ENCODE measurements at regions not wholly inside any gene's neighbourhood (a gene's known extent, or its start where the extent isn't known, plus 50 kb on each side); places are given as distances from the start of the nearest gene placed in this dataset.
A peak's percentile ranks its signal among the peaks of the same experiment; 100 is the strongest.

DNA sequence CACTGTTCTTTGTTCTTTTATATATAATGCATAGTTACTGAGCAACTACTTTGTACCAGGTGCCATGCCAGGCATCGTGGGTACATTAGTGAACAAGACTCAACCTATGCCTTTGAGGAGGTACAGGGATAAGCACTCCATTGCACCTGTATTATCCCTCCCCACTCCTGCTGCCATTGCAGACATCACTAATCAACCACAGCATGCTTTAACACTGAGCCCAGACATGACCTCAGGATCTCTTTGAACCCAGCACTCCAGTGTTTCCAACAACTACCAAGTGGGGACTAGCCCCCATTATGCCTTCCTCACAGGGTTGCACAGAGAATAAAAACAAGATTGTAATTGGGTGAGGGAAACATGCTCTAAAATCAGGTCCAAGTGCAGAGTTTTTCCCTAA lies 60.5 kb upstream of the COL13A1 start:
- DNase-seq, result no peak

DNA sequence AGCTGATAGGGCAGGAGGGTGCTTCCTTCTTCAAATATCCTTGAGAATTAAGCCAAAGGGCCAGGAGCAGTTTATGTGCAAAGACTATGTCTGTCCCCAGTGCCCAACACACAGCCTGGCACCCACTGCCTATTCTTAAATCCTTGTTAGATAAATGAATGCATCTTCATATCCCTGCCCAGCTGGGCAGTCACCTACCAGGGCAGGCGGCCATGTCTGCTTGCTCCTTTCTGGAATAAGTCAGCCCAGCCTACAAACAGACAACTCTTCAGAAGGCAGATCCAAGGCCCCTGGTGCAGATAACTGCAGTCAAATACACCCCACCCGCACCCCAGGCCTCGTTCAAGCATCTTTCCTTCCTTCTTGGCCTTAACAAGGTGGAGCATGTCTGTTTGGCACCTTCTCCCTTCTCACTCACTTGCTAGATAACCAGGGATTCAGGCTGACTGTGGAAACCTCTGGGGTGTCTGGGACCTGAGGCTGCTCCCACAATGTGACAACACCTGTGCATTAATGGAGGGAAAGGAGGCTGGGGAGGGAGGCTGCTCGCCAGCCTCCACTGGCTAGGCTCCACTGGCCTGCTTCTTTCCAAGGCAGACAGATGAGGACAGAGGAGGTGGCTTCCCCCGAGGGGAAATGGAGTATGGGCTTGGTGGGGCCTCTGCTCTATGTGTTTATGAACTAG lies 59.9 kb upstream of the COL13A1 start:
- no peak for DNase-seq

DNA sequence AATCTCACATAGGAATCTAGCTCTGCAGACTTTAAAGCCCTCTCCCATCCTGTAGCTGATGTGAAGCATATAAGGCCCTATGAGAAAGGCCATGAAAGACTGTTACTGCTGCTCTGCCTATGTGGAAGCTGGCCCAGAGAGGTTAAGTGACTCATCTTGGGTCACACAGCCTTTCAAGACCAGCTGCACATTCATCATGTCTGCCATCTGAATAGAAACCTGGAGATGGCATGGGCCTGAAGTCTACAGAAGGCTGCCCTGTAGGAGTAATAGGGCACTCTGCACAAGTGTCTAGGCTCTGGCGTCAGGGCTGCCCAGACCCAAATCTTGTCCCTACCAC lies 59.4 kb upstream of the COL13A1 start:
- no peak for DNase-seq

DNA sequence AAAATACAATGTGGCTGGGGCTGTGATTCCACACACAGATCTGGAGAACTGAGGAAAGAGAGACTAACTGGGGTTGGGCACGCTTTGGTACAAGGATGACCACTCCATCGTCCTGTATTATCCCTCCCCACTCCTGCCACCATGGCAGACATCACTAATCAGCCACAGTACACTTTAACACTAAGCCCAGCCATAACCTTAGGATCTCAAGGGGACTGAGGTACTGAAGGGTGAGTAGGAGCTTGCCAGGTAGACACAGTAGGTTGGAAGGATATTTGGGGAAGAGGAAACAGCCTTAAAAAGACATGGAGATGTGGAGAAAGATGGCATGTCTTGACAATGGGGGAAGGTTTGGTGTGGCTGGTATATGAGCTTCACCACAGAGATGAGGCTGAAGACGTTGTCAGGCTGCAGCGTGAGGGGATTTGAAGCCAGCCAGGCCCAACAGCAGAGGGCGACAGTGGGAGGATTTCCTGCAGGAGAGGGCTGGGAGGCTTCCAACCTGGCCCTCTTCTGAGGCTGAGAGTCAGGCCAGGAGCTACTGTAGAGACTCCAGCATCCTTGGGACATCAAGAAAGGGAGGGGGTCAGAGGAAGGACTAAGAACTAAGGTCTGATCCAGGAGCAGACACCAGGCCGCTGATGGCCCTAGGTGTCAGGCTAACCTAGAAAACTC lies 58.6 kb upstream of the COL13A1 start:
- peak; percentile 6 for DNase-seq

DNA sequence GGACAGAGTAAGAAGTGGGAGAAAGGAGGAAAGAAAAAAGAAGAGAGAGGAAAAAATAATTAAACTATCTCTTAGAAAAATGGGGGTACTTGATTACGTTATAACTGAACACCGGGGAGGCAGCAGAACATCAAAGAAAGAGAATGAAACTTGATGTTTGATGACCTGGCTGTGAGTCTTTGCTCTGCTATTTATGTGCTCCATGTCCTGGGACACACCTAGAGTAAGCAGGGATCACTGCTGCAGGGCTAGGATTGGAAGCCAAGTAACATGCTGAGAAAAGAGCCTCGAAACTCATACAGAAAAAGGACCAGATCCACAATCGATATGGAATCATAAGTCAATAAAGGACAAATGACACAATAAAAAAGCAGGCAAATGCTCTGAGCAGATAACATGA lies 56.7 kb upstream of the COL13A1 start:
- no peak for DNase-seq

DNA sequence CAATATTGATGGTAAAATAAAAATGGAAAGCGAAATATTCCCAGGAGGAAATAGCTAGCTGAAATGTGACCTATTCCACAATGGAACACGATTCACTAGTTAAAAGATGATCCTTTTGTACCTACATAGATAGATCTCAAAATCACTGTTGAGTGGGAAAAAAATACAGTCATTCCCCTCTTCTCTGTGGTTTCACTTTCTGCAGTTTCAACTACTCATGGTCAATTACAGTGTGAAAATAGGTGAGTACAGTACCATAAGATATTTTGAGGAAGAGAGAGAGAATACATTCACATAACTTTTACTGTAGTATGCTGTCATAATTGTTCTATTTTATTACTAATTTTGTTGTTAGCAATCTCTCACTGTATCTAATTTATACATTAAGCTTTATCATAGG lies 56.0 kb upstream of the COL13A1 start:
- no peak for DNase-seq

DNA sequence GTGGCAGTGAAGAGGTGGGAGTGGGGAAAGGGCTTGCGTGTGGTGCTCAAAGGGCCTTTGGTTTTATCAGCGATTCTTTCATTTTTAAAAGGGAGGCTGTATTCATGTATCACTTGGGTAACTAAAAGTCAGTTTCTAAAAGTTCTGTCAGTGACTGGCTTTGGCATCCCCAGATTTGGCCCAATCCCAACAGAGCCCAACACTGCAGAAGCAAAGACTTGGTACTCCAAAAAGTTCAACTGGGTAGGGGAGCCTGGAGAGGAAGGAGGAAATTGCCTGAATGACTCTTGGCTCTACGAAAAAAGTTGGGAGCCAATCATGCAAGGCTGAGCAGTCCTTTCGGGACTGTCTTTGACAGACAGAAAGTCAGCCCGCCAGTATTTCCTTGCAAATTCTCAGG lies 54.5 kb upstream of the COL13A1 start:
- DNase-seq, result no peak

DNA sequence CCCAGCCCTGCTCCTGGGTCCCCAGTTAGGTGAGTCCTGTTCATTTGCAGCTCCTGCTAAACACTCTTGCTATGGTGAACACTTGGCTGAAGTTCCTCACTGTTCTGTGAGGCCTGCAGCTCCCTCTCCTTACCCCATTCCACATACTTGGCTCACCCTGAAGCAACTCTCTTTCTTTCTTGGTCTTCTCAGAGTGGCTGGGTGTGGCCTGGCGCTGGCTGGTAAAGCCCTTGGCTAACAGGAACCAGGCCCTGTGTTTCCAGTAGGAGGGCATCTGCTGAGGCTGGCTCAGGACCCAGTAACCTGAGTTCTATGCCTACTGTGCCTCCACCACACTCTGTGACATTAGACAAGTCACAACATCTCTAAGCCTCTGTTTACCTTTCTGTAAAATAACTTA lies 53.1 kb upstream of the COL13A1 start:
- DNase-seq, result no peak

DNA sequence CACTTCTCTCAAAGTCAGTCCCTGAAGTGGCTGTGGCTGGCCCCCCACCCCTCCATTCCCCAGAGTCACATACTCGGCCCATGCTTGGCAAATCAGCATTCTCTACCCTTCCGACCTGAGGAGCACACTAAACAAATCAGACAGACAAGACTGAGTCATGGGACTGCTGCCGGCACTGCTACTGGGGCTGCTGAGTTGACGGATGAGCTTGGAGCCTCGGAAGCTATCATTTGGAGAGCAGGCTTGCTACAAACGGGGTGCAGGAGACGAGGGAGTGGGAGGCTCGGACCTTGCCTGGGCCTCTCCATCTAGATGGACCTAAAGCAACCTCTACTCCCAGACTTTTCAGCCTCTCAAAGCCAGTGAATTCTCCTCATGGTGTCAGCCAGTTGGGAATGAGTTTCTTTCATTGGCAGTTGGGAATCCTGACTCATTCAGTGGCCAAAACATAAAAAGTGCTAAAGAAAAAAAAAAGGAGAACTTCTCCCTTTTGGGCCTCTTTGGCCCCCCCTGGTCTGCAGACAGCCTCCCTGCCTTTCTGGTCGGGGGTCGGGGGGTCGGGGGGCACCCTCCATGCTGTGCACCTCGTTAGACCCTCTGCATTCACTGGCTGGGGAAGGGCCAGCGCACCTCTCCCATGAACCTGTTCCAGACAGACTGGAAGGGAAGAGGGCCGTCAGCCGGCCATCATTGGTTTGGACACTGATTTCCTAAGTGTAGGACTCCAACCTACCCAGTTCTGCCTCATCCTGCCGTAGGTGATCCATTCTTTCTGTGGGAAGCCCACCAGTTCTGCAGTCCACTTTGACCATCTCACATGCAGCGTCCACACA lies 52.3 kb upstream of the COL13A1 start:
- DNase-seq, result no peak

DNA sequence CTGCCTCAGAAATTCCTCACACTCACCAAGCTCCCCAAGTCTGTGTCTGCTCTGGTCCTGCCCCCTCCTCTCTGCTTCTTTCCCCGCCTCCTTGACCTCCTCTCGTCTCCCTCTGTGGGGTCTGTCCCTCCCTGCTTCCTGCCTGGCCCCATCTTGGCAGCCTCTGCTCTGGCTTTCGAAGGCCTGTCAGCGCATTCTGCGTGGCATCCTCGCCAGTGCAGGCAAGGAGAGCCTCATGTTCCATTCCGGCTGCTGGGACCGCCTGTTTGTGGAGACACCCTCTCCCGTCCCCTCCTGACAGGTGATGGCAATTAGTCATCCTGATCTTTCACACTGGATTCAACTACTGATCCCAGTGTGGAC lies 51.7 kb upstream of the COL13A1 start:
- DNase-seq, result no peak

DNA sequence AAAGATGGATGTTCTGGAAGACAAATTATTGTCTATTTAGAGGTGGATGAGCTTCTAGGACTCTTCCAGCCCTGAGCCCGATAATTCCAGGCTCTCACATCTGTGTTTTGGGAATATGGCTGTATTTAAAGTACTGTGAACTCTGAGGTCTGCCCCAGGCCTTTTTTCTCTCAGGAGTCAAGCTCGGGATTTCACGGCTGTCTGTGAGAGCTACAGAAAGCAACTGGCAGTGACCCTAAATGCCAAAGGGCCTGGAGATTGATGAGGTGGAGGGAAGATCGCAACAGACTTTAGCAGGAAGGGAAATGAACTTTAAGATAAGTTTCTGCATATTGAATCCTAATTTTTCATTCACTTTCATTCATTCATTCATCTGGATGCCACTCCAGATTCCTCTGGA lies 51.0 kb upstream of the COL13A1 start:
- no peak for DNase-seq

DNA sequence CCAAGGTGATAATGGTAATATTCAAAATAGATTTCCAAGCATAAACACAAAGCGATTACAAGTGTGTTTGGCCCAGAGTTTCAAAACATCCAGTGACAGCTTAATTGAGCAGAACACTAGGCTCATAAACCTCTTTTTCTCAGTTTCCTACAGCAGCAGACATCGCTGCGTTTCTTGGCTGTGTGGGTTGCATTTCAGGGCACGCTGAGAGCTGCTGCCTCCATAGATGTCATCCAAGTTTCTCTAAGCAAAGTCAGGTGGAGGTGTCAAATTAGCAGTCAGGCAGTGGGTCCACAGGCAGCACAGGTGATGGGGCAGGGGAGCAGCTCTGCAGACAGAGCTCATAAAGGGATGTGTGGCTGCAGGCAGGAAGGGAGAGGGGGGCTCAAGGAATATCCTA lies 50.5 kb upstream of the COL13A1 start:
- DNase-seq, result no peak
